T-helper 2 cell treated with Interferon-gamma antibody and Interleukin-4, amounts not matched to agents 100 ng/mL and 5 ng/mL, for 36 hours (primary cell): ENCODE measurements at regions not wholly inside any gene's neighbourhood (a gene's known extent, or its start where the extent isn't known, plus 50 kb on each side); places are given as distances from the start of the nearest gene placed in this dataset.
"Not testable (repeated sequence)": the region's sequence is repeated elsewhere in the genome, so short reads cannot be mapped to it uniquely, and the experiment has no call there.

ENCODE experiments used
- intact Hi-C: fragments of 100-400 bp; cut with micrococcal nuclease; formaldehyde crosslinking; loops from one replicate; pipeline ENCODE4 v1.15.1; 2023

DNA sequence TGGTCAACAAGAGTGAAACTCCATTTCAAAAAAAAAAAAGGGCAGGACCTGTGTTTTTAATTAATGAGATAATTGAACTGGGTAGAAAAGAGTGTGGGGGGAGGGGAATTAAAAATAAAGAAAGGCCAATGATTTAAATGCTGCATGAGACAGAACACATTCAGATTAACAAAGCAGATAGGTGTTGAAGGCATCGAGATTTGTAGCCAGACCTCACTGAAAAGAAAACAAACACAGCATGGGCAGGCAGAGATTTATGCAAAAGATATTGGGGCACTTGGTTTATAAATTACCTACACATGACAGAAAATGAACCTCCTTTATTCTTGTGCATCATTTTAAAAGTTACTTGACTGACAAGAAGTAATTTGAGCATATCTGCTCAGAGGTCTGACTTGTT, 354.0 kb upstream of the API5 start:
- intact Hi-C loops = no loop called here

DNA sequence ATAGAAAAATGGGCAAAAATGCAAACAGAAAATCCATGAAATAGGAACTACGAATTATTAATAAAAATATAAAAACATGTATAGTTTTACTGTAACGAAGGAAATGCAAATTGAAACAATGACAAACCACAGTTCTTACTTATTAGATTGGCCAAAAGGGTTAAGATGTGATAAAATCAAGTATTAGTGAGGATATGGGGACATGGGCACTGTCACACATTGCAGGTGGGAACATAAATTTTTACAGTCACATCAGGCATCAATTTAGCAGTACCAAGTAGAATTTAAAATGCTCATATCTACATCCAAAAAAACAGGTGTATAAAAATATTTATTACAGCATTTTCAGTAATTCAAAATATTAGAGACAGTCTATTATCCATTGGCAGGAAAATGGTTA, 353.2 kb upstream of the API5 start:
- intact Hi-C loops = no loop called here

DNA sequence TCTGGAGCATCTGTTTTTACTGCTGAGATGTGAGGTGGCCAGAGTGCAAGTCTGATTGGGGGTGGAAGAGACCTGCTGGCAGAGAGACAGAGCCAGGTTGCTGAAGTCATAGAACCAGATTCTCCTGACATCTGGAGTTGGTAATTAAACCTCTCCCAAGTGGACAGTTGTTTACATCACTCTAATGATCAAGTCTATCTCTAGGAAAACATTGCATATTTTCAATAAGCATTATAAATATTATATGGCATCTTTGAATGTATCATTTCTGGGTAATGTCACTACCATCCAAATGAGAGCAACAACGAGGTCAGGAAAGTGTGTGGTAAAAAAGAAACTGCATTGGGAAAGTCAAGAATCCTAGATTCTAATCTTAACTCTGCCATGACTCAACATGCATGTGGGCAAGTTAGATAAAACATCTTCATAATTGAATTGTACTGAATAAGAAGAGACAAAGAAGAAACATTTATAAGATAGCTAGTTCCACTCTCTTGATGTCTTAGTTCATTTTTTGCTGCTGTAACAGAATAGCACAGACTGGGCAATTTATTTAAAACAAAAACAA, 351.2 kb upstream of the API5 start:
- intact Hi-C loops = no loop called here

DNA sequence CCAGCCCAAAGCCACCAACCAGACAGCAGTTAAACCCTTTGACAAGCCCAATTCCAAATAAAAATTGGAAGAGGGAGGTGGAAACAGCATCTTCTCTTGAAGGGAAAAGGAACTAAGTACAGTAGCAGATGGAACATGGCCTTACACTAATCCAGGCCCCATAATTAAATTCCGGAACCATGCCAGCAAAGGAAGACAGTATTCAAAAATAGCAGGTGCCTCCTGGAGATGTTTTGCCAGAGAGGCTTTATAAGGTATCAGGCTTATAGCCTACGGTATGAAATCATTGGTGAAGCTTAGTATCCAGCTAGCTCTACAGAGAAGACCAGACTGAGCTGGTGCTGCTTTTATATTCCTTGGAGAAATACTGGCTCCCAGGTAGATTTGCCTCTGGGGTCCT, 344.1 kb upstream of the API5 start:
- intact Hi-C loops = no loop called here

DNA sequence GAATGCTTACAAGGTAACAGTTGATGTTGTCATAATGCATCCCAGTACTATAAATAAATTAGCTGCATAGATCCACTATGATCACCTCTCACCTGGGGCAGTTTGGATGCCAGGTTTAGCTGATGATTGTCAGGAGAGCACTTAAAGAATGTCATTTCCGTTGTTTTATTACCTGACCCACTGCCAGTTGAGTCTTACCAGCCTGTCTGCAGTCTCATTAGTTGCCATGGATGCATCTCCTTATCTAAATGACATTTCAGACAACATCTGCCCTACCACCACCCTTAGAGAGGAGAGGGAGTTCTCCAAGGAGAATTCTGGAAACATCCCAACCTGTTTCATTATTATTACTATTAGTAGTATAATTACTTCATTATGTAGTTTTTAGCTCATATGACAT, 339.1 kb upstream of the API5 start:
- intact Hi-C loops = no loop called here

DNA sequence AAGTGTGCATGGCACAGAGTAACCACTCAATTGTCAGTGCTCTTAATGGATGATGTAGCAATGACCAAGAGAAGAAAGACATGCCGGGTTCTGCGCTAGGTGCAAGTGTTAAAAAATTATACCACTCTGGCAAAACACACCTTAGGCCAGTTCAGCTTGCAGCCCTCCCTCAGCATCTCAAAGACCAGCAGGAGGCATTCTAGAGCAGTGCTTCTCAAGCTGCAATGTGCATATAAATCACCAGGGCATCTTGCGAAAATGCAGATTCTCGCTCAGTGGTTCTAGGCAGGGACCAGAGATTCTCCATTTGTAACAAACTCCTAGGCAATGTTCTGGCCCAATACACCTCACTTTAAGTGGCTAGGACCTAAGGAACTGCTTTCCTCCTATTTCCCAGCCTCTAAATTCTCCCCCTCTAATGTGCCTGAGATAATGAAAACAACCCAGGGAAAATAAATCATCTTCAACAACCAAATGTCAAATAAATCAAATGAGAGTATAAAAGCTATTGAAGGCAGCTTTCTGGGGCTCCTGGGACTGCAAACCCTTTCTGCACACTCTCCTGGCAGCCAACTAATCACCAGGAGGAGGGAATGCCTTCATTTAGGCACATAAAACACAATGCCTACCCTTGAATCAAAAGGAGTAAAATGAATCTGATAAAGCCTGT, 337.2 kb upstream of the API5 start:
- intact Hi-C loops = no loop called here

DNA sequence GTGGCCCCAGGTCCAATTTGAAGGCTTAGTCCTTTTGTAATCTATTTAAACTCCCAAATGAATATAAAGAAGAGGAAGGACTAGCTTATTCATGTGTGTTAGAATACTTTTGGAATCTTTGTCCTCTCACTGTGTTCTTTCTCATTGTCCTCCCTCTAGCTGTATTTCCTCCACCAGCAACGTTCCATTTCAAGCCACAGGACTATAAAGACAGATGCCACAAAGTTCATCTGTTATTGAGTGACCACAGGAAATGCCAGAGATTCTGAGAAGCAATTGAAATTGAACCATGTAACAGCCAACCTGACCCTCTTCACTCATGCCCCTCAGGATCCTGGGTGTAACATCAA, 336.6 kb upstream of the API5 start:
- intact Hi-C loops = no loop called here

DNA sequence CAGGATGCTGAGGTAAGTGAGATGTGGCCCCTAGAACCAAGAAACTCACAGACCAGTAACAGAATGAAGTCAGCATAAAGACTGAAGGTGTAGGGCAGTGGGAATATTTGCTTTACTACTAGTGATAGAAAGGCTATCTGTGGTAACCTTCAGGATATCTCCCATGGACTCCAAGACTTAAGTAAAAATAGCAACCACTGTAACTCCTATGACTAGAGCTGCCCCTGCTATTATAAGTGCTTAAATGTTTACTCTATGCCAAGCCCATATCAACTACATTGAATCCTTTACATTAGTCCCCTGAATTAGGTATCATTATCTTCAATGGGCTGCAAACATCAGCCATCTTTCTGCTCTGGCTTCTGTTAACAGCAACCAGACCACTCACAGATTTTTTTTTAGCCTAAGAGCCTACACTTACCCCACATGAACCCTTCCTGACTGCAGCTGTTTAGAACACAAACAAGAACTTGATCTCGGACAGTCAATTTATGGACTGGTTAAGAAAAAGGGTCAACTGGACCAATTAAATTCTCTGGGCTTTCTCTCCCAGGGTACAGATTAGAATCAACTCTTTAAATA, 335.1 kb upstream of the API5 start:
- intact Hi-C loops = no loop called here

DNA sequence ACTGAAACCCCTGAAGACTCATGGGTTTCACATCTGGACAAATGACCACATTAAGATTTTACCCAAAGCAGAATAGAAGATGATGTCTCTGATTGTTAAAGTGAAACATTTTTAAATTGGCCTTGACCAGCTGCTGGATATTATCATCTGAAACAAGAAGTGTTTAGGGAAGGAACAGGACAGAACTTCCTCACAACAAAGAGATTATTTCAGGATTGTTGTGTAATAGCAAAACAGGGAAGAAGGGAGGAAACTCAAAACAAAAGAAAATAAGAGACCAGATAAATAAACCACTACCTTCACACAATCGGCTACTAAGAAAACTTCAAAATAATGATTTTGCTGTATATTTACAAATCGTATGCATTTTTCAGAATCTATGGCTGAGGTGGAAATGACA, 319.2 kb upstream of the API5 start:
- intact Hi-C loops = no loop called here

DNA sequence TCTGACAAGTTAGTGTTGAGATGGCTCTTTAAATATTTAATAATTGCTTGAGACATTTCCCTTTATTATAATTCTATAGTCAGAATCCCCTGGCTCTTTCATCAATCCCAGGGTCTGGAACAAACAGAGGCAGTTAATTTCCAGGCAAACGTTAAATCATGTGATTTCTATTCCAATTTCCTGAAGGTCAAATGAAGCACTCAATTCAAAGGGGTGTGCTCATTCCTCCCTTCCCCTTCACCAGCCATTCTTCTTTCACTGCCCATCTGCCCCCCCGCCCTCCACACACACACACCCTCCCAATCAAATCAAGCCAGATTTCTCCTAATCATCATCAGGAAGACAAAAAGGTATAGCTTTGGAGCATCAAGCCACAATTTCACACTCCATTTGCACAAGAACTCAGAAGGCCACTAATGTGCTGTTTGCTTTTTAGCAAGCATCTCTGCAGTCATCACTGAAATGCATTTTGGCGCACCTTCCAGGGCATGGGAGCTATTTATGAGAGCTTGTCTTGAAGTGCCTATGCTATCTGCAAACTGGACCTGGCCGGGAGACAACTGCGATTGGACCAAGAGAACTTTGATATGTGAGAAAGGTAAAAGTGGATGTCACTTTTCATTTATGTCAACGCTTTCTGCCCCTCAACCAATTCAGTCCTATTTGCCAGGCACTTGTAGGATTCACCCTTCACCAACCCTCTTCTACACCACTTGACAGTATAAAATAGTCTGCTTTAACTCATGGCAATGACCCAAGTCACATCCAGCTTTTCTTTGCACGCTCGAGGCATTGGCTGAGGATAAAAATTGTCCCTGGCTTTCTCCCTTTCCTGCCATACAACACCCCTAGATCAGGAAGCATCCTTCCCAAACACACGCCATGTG, 315.1 kb upstream of the API5 start:
- intact Hi-C loops = no loop called here

DNA sequence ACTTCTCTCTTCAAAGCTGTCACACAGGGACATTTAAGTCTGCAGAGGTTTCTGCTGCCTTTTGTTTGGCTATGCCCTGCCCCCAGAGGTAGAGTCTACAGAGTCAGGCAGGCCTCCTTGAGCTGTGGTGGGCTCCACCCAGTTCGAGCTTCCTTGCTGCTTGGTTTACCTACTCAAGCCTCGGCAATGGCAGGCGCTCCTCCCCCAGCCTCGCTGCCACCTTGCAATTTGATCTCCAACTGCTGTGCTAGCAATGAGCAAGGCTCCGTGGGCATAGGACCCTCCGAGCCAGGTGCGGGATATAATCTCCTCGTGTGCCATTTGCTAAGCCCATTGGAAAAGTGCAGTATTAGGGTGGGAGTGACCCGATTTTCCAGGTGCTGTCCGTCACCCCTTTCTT, 306.9 kb upstream of the API5 start:
- intact Hi-C loops = not testable (repeated sequence)

DNA sequence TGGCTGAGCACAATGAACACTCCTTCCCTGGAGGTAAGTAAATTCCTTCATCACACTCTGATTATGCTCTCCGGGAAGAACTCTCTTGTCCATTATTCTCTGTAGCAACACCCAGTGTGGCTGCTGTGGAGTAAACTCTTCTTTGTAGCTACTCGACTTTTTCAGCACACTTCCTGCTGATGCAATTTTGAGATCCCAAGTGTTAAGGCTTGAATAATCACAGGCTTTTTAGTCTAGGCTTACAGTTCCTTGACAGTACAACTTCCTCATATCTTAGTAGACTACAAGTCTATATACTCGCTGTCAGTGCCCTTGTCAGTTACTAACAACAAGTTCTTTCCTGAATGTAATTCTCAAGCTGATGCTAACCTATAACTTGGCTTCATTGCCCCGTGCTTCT, 301.8 kb upstream of the API5 start:
- intact Hi-C loops = no loop called here

DNA sequence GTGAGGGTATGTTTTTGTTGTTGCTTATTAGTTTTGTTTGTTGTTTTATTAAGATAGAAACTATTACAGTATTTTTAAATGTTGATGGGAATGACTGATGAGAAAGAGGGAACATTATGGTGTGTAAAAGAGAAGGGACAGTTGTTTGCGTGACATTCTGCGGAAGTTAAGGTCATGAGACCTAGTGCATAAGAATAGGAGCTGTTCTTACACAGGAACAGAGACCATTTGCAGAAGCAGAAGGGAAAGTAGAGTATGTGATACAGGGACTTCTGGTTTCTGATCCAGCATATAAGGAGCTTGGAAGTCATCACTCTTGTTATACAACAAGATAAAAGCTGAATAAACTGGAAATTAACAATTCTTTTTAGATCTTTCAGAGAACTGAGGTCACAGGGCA, 299.2 kb upstream of the API5 start:
- intact Hi-C loops = no loop called here

DNA sequence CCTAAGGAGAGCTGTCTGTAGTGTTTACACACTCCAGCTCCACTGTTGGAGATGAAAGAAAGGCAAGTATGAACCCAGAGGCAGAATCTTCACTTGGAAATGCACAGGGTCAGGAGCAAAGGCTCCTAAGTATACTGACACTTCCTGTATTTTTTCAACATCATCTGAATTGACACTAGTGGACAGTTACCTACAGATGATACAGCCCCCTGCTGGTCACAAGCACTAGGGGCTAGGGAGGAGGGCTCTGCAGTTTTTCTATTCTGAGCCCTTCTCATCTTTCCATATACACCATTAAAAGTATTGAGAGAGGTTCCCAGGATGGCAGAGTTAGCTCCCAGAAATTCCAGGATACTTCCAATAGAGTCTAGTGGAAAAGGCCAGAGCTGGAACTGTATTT, 290.3 kb upstream of the API5 start:
- intact Hi-C loops = no loop called here

DNA sequence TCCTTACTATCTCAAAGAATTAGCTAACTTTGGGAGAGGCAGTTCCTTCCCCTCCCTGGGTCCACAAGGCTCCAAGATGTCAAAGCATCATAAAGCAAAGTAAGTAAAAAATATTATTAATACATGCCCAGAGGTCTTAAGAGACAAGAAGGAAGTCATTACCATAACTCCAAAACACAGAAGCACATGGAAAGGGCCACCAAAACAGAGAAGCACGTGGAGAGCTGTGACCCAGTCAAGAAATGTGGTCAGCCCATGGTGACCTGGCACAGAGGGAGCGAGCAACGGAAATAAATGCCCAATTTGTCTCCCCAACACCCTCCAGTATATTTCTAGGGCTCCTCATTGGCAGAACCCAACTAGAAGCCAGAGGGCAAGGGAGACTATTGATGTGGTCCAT, 277.5 kb upstream of the API5 start:
- intact Hi-C loops = no loop called here

DNA sequence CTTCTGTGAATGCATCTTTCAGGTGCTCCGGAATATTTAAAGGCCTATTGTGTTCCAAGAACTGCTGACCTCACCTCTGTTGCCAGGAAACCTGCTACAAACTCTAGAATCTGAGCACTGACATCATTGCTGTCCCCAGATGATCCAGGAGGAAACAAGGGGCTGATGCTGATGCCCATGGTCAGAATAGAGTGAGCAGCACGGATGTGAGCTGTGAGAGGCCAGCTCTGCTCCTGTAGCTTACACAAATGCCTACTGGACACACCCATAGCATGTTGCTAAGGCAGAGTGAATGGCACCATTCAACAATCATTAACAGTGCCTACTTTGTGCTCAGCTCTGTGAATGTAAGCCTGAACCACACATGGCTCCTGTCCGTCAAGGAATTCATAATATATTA, 276.7 kb upstream of the API5 start:
- intact Hi-C loops = no loop called here

DNA sequence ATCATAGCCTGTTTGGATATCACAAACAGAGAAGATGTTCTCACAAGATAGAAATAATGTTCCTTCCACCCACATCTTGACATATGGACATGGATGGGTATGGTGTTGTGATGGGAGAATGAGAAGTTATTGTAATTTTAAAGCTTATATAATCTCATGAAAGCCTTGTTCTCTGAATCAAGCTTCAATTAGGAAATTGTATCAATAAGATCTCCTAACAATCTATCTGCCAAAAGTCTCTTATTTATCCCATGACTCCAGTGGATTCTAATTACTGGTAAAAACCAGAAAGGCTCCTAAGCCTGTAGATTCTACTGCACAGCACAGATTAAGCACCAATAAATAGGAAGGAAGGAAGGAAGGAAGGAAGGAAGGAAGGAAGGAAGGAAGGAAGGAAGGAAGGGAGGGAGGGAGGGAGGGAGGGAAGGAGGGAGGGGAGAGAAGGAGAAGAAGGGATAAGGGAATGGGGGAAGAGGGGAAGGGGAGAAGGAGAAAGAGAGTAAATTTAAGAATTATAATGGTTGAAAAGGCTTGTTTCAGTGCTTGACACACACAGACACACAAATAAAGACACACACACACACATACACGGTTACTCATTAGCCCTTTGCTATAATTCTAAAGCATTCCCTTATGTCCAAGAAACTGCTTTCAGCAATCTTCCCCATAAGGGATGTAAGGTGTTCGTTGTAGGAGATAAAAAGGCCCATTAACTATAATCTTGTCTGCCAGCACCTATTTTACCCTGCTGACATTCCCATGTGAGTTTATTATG, 258.0 kb upstream of the API5 start:
- intact Hi-C loops = no loop called here

DNA sequence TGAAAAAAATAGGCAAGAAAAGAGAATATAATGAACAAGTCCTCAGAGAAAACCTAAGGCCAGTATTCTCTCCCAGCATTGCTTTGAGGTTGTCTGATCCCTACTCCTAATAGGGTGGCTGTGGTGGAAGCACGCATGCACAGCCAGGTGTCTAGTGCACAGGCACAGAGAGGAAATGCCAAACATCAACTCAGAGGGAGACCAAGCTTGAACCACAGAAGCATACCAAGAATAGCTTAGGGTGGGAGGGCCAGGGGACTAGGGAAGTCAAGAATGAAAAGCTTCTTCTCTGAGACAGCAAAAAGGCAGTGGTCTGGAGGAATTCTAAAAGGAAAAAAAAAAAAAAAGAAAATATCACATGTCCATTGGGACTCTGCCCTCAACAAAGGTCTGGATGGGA, 244.1 kb upstream of the API5 start:
- intact Hi-C loops = no loop called here

DNA sequence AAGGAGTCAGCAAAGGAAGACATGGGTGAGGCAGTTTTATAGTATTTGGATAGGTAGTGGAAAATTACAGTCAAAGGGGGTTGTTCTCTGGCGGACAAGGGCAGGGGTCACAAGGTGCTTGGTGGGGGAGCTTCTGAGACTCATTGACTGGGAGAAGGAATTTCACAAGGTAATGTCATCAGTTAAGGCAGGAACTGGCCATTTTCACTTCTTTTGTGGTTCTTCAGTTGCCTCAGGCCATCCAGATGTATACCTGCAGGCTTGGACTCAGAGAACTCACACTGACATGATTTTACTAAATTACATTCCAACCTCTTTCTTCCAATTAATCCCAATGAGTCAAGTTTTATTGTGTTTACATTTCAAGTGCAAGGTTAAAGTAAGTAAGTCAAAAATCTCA, 240.5 kb upstream of the API5 start:
- intact Hi-C loops = no loop called here

DNA sequence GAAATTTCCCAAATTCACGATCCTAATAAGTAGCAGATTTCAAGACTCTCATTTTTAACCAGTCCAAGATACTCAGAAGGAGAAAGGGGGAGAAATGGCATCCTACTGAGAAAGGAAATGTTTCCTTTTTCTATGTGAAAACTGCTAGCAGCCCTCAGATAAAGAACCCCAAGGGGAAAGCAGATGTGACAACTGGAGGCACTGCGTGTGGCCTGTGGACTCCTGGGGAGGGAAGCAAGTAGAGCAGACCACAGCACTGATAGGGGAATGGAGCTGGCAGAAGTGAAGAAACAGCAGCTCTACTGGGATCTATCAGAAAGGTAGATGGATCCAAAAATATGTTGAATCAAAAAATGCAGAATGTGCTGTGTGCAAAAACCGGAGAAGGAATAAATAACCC, 239.7 kb upstream of the API5 start:
- intact Hi-C loops = no loop called here

DNA sequence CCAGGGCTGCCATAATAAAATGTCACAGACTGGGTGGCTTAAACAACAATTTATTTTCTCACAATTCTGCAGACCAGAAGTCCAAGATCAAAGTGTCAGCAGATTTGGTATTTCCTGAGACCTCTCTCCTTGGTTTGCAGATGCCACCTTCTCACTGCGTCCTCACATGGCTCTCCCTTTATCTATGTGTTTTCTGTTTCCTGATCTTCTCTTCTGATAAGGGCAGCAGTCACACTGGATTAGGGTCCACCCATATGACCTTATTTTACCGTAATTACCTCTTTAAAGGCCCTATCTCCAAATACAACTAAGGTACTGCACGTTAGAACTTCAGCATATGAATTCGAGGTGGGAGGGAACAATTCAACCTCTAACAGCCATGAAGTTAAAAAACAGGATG, 238.9 kb upstream of the API5 start:
- intact Hi-C loops = no loop called here

DNA sequence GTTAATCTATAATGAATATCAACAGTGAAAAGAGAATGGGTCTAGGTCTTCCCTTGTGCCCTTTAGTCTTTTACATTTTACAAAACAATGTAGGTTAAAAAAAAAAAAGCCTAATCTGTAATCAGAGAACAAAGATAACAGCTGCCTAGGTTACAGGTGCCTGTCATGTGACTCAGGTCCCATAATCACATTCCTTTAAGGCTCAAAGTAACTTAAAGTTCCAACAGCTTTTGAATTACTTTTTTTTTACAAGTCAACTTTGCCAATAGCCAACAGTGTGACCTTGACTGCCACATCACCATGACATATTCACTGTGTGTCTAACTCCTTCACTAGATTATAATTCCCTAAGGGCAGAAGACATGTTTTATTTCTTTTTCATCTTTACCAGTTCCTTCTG, 237.0 kb upstream of the API5 start:
- intact Hi-C loops = no loop called here
